Hepatocyte (in vitro differentiated cells): ENCODE measurements at regions not wholly inside any gene's neighbourhood (a gene's known extent, or its start where the extent isn't known, plus 50 kb on each side); places are given as distances from the start of the nearest gene placed in this dataset.

Source experiments
- DNase-seq: peaks from one replicate; pipeline ENCODE4 v3.0.0-alpha.2; 2016; ENCODE audit warnings: low spot score
- H2AFZ ChIP-seq: fragments of 200-600 bp; sonication (generic); 2 replicates; pipeline ENCODE4 v1.6.0; 2016; ENCODE audit warnings: antibody characterized with exemption, mild to moderate bottlenecking
- H3K27ac ChIP-seq: fragments of 200-600 bp; sonication (generic); 2 replicates; pipeline ENCODE4 v1.5.1; 2016; ENCODE audit warnings: mild to moderate bottlenecking
- H3K27me3 ChIP-seq: fragments of 200-600 bp; sonication (generic); 2 replicates; pipeline ENCODE4 v1.6.1; 2016
- H3K36me3 ChIP-seq: fragments of 200-600 bp; sonication (generic); replicated peaks from 2 replicates; pipeline ENCODE4 v1.5.1; 2016; ENCODE audit warnings: low read depth; ENCODE audit not compliant: insufficient read depth
- H3K4me1 ChIP-seq: fragments of 200-600 bp; sonication (generic); 2 replicates; pipeline ENCODE4 v1.5.1; 2016; ENCODE audit warnings: mild to moderate bottlenecking, moderate library complexity; ENCODE audit not compliant: insufficient read depth
- H3K4me2 ChIP-seq: fragments of 200-600 bp; sonication (generic); 2 replicates; pipeline ENCODE4 v1.6.0; 2016
- H3K4me3 ChIP-seq: fragments of 200-600 bp; sonication (generic); 2 replicates; pipeline ENCODE4 v1.5.1; 2016; ENCODE audit warnings: mild to moderate bottlenecking
- H3K79me2 ChIP-seq: fragments of 200-600 bp; sonication (generic); 2 replicates; pipeline ENCODE4 v1.6.0; 2017; ENCODE audit warnings: mild to moderate bottlenecking
- H3K9me2 ChIP-seq: fragments of 200-600 bp; sonication (generic); replicated peaks from 2 replicates; pipeline ENCODE4 v1.6.0; 2017; ENCODE audit warnings: mild to moderate bottlenecking; ENCODE audit not compliant: insufficient read depth
- H3K9me3 ChIP-seq: fragments of 200-600 bp; sonication (generic); 2 replicates; pipeline ENCODE4 v1.5.1; 2016; ENCODE audit warnings: low read depth, mild to moderate bottlenecking
- H4K20me1 ChIP-seq: fragments of 200-600 bp; sonication (generic); 2 replicates; pipeline ENCODE4 v1.6.0; 2016; ENCODE audit warnings: mild to moderate bottlenecking; ENCODE audit not compliant: insufficient read depth, poor library complexity, severe bottlenecking
- CTCF ChIP-seq: fragments of 200-600 bp; sonication (generic); IDR thresholded peaks from 2 replicates; pipeline ENCODE4 v1.5.1; 2016; ENCODE audit warnings: antibody characterized with exemption, mild to moderate bottlenecking; ENCODE audit not compliant: poor library complexity
- EZH2 ChIP-seq: fragments of 200-600 bp; sonication (generic); IDR thresholded peaks from 2 replicates; pipeline ENCODE4 v1.6.1; 2016; ENCODE audit warnings: antibody characterized with exemption, mild to moderate bottlenecking, borderline replicate concordance
- EZH2phosphoT487 ChIP-seq: fragments of 200-600 bp; sonication (generic); IDR thresholded peaks from one replicate; pipeline ENCODE4 v1.6.1; 2018; ENCODE audit warnings: antibody characterized with exemption, mild to moderate bottlenecking, low read depth, moderate library complexity; ENCODE audit not compliant: unreplicated experiment, severe bottlenecking
- WGBS: methylation state at CpG from one replicate; pipeline ENCODE4 v1.1.6; 2016; ENCODE audit warnings: low lambda C conversion rate; ENCODE audit errors: missing lambda C conversion rate; 5-methylcytosine and 5-hydroxymethylcytosine counted together

GRCh38 chr15:98113327-98113726, 152.8 kb downstream of the ARRDC4 start:
- Histone ChIP-seq H3K9me3 (no peaks in the 10 kb centered on the region), H3K4me3 (no peak overlapping the region), H3K9me2 (no peaks in the 10 kb centered on the region), H3K27ac (no peak overlapping the region), H3K4me1 (no peaks in the 10 kb centered on the region), H4K20me1 (no peaks in the 10 kb centered on the region), H3K4me2 (no peak overlapping the region), H3K36me3 (no peaks in the 10 kb centered on the region), H2AFZ (no peak overlapping the region), H3K79me2 (no peaks in the 10 kb centered on the region), H3K27me3 (no peaks in the 10 kb centered on the region)
- 82% methylated on average over 5 of the region's 5 CpGs for WGBS
- DNase-seq: no peak
- no peak for TF ChIP-seq CTCF
- no peak for TF ChIP-seq EZH2

- H3K4me3 ChIP-seq: no peak overlapping the region
- WGBS: 84% methylated on average over 3 of the region's 3 CpGs
- DNase-seq: no peak
- TF ChIP-seq EZH2phosphoT487 (no peak), EZH2 (no peak), CTCF (no peak)
- H3K4me2 ChIP-seq: no peak overlapping the region
- H3K36me3 ChIP-seq: no peaks in the 10 kb centered on the region
- H3K9me2 ChIP-seq: no peaks in the 10 kb centered on the region
- no peaks in the 10 kb centered on the region for H4K20me1 ChIP-seq
- no peak overlapping the region for H3K27ac ChIP-seq
- H3K79me2 ChIP-seq: no peaks in the 10 kb centered on the region
- H2AFZ ChIP-seq: no peak overlapping the region
- H3K27me3 ChIP-seq: no peaks in the 10 kb centered on the region
- no peaks in the 10 kb centered on the region for H3K9me3 ChIP-seq
- H3K4me1 ChIP-seq: no peaks in the 10 kb centered on the region
These were observed 160.1 kb downstream of the ARRDC4 start for GRCh38 chr15:98120561-98120960.

GRCh38 chr15:98121536-98121935, 161.0 kb downstream of the ARRDC4 start:
- no peaks in the 10 kb centered on the region for H4K20me1 ChIP-seq
- H3K4me2 ChIP-seq: no peak overlapping the region
- no peaks in the 10 kb centered on the region for H3K9me2 ChIP-seq
- no peak overlapping the region for H2AFZ ChIP-seq
- 67% methylated on average over 5 of the region's 5 CpGs for WGBS
- H3K4me1 ChIP-seq: no peaks in the 10 kb centered on the region
- no peak overlapping the region for H3K27ac ChIP-seq
- no peaks in the 10 kb centered on the region for H3K9me3 ChIP-seq
- no peaks in the 10 kb centered on the region for H3K36me3 ChIP-seq
- no peaks in the 10 kb centered on the region for H3K27me3 ChIP-seq
- H3K79me2 ChIP-seq: no peaks in the 10 kb centered on the region
- no peak for TF ChIP-seq EZH2
- no peak for TF ChIP-seq EZH2phosphoT487
- TF ChIP-seq CTCF: no peak
- no peak for DNase-seq
- H3K4me3 ChIP-seq: no peak overlapping the region

GRCh38 chr15:98121957-98122356, 161.5 kb downstream of the ARRDC4 start:
- H3K4me2 ChIP-seq: no peak overlapping the region
- TF ChIP-seq EZH2phosphoT487: no peak
- no peak for TF ChIP-seq CTCF
- no peak for TF ChIP-seq EZH2
- H3K79me2 ChIP-seq: no peaks in the 10 kb centered on the region
- no peaks in the 10 kb centered on the region for H3K4me1 ChIP-seq
- no peak overlapping the region for H3K27ac ChIP-seq
- H3K9me2 ChIP-seq: no peaks in the 10 kb centered on the region
- WGBS: 62% methylated on average over 3 of the region's 3 CpGs
- no peak overlapping the region for H2AFZ ChIP-seq
- no peak overlapping the region for H3K4me3 ChIP-seq
- no peaks in the 10 kb centered on the region for H3K36me3 ChIP-seq
- H3K9me3 ChIP-seq: no peaks in the 10 kb centered on the region
- no peaks in the 10 kb centered on the region for H4K20me1 ChIP-seq
- no peak for DNase-seq
- no peaks in the 10 kb centered on the region for H3K27me3 ChIP-seq
